ENCODE measurements at regions not wholly inside any gene's neighbourhood (a gene's known extent, or its start where the extent isn't known, plus 50 kb on each side); places are given as distances from the start of the nearest gene placed in this dataset.

DNA sequence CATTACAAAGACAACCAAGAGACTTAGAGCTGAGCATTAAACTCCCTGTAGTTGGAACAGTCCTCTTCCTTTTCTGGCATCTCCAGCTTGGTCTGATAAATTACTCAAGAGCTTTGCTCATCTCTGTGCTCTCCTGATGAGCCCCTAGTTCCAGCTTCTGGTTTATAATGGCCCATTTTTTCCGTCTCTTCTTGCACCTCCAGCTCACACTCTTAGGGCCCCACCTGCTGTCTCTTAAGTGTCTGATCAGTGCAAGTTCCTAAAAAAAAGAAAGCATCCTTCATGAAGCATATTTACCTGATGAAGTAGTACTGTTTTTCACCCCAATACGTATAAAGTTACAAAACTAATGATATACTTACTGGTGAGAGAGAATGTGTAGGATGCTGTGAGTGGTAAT, 822.9 kb downstream of the RNF144A start:
- TF ChIP-seq, protein P1, sequence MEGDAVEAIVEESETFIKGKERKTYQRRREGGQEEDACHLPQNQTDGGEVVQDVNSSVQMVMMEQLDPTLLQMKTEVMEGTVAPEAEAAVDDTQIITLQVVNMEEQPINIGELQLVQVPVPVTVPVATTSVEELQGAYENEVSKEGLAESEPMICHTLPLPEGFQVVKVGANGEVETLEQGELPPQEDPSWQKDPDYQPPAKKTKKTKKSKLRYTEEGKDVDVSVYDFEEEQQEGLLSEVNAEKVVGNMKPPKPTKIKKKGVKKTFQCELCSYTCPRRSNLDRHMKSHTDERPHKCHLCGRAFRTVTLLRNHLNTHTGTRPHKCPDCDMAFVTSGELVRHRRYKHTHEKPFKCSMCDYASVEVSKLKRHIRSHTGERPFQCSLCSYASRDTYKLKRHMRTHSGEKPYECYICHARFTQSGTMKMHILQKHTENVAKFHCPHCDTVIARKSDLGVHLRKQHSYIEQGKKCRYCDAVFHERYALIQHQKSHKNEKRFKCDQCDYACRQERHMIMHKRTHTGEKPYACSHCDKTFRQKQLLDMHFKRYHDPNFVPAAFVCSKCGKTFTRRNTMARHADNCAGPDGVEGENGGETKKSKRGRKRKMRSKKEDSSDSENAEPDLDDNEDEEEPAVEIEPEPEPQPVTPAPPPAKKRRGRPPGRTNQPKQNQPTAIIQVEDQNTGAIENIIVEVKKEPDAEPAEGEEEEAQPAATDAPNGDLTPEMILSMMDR (IDR thresholded peaks at IDR 0.05) = no peak
- H3K27ac ChIP-seq = no peak overlapping the region
- no peak for DNase-seq (ENCODE audit: low spot score)

DNA sequence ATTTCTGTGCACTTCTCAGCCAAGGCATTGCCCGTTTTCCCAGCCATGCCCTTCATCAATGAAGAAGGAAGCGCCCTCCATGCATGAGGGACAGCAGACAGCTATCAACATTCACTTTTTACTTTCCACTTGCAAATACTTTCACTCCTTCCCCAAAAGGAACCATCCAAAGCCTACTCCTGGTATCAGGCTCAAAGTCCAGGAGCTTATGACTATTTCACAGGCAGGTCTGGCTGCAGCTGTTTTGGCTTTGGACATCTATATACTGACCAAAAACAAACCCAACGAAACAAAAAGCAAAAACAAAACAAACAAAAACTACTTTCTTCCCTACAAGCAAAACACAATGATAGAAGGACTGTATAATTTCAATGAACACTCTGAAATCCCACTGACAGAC, 825.1 kb downstream of the RNF144A start:
- ATAC-seq (ENCODE audit: insufficient number of reproducible peaks, low FRiP score, low read depth) (no peak), DNase-seq (ENCODE audit: low spot score) (no peak)
- Histone ChIP-seq H3K9me3 (no peaks in the 10 kb centered on the region), H3K27me3 (replicated peaks; ENCODE audit: insufficient read depth) (no peaks in the 10 kb centered on the region), H3K36me3 (no peaks in the 10 kb centered on the region), H3K4me3 (no peak overlapping the region), H3K4me1 (ENCODE audit: control insufficient read depth in 1 of 2, low read depth in 2 of 2) (no peaks in the 10 kb centered on the region), H3K27ac (no peak overlapping the region)
- TF ChIP-seq, protein P1 (IDR thresholded peaks at IDR 0.05) = no peak

More for the DNA sequence above, 822.9 kb downstream of the RNF144A start:
- Histone ChIP-seq H3K4me3 (no peak overlapping the region), H3K27me3 (replicated peaks; ENCODE audit: insufficient read depth) (no peaks in the 10 kb centered on the region), H3K9me3 (no peaks in the 10 kb centered on the region), H3K4me1 (ENCODE audit: control insufficient read depth in 1 of 2, low read depth in 2 of 2) (no peaks in the 10 kb centered on the region), H3K36me3 (no peaks in the 10 kb centered on the region)
- ATAC-seq (ENCODE audit: insufficient number of reproducible peaks, low FRiP score, low read depth) = no peak

DNA sequence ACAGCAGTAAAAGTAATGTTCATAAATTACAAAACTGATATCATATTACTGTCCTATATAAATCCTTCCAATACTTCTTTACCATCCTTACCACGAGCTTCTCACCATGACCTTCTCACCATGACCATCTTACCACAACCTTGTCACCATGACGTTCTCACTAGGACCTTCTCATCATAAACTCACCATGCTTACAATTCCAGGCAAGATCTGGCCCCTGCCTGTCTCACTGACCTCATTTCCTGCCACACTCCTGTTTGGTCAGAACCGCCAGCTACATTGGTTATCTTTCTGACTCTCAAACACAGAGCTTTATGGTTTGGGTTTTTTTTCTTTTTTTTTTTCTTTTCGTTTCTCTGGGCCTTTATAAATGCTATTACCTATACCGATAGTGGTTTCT, 827.6 kb downstream of the RNF144A start:
- no peaks in the 10 kb centered on the region for H3K9me3 ChIP-seq
- no peaks in the 10 kb centered on the region for H3K4me1 ChIP-seq (ENCODE audit: control insufficient read depth in 1 of 2, low read depth in 2 of 2)
- no peak for DNase-seq (ENCODE audit: low spot score)
- H3K4me3 ChIP-seq = no peak overlapping the region
- TF ChIP-seq, protein P1 (IDR thresholded peaks at IDR 0.05) = no peak
- no peaks in the 10 kb centered on the region for H3K27me3 ChIP-seq (replicated peaks; ENCODE audit: insufficient read depth)
- ATAC-seq (ENCODE audit: insufficient number of reproducible peaks, low FRiP score, low read depth) = no peak
- no peak overlapping the region for H3K27ac ChIP-seq
- no peaks in the 10 kb centered on the region for H3K36me3 ChIP-seq

DNA sequence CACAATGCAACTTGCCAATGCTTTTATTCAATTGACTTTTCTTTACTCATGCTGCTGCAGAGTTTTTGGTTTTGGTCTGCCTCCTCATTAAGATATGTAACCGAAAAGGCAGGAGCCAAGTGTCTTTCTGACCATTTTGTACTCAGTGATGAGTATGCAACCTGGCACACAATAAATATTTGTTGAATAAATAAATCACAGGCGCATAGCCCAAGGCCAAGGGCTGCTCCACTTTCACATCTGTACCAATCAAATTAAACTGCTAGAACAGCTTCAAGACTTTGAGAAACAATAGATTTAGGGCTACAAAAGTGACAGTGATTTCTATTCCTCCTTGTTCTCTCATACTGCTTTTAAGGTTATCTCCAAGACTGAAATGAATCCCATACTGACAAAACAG, 828.2 kb downstream of the RNF144A start:
- no peak overlapping the region for H3K4me3 ChIP-seq
- H3K4me1 ChIP-seq (ENCODE audit: control insufficient read depth in 1 of 2, low read depth in 2 of 2) = no peaks in the 10 kb centered on the region
- H3K27ac ChIP-seq = no peak overlapping the region

DNA sequence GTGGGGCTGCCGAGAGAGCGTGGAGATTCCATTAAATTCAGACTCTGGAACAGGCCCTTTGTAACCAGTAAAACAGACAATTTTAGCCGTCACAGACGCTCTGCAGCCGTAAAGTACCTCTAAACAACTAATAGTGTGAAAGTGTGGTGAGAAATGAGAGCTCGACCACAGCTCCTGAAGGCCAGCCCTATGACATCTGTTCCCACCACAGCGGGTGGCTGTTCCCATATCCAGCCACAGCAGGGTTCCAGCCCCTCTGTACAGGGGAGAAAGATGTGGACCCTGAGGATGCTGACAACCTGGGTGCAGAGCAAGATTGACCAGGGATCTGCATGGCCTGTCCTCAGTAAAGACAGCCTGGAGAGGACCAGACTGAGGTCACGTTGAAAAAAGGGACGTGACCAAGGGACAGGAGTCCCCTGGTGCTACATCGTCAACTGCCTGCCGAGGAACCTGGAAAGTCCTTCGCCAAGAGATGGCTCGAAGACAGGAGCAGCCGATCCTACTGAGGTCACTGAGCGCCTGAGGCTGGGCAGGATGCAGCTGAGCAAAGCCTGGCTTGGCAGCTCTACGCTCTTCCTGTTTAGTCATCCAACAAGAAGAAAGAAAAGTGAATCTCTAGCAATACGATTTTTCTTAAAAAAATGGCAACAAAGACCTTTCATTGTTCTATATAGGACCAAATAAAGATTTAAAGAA, 831.7 kb downstream of the RNF144A start:
- DNase-seq (ENCODE audit: low spot score) (no peak), ATAC-seq (ENCODE audit: insufficient number of reproducible peaks, low FRiP score, low read depth) (no peak)
- TF ChIP-seq, protein P1 (IDR thresholded peaks at IDR 0.05) = no peak
- no peak overlapping the region for H3K4me3 ChIP-seq
- H3K27ac ChIP-seq = no peak overlapping the region
- H3K27me3 ChIP-seq (replicated peaks; ENCODE audit: insufficient read depth) = no peaks in the 10 kb centered on the region
- peaks cover under 1% of the 10 kb centered on the region for H3K9me3 ChIP-seq
- H3K4me1 ChIP-seq (ENCODE audit: control insufficient read depth in 1 of 2, low read depth in 2 of 2) = no peaks in the 10 kb centered on the region
- no peaks in the 10 kb centered on the region for H3K36me3 ChIP-seq

More for the DNA sequence above, 828.2 kb downstream of the RNF144A start:
- Histone ChIP-seq H3K36me3 (no peaks in the 10 kb centered on the region), H3K9me3 (no peaks in the 10 kb centered on the region), H3K27me3 (replicated peaks; ENCODE audit: insufficient read depth) (no peaks in the 10 kb centered on the region)
- no peak for ATAC-seq (ENCODE audit: insufficient number of reproducible peaks, low FRiP score, low read depth)
- no peak for DNase-seq (ENCODE audit: low spot score)
- TF ChIP-seq, protein P1 (IDR thresholded peaks at IDR 0.05) = no peak

Measured in thoracic aorta (tissue), 2 donors.